Uterus (tissue), 3 donors: ENCODE measurements at regions not wholly inside any gene's neighbourhood (a gene's known extent, or its start where the extent isn't known, plus 50 kb on each side); places are given as distances from the start of the nearest gene placed in this dataset.

Experiments
- DNase-seq, 2 donors: peaks; one replicate each; pipeline ENCODE4 v3.0.0-alpha.2; 2019 to 2020
- H3K27ac ChIP-seq, 2 donors: fragments of 200-600 bp; sonication (generic); 1 replicate in 1 of 2; 2 replicates in 1 of 2; pipeline ENCODE4 v1.5.1; 2016 to 2018
- H3K27me3 ChIP-seq, 2 donors: fragments of 200-600 bp; sonication (generic); one replicate each; pipeline ENCODE4 v1.5.1; 2018 to 2019; ENCODE audit warnings: control low read depth in 1 of 2
- H3K36me3 ChIP-seq, 2 donors: fragments of 200-600 bp; sonication (generic); one replicate each; pipeline ENCODE4 v1.5.1; 2019; ENCODE audit warnings: control low read depth in 1 of 2
- H3K4me1 ChIP-seq, 2 donors: fragments of 200-600 bp; sonication (generic); one replicate each; pipeline ENCODE4 v1.5.1; 2018 to 2019; ENCODE audit warnings: control low read depth in 1 of 2
- H3K4me3 ChIP-seq, 2 donors: fragments of 200-600 bp; sonication (generic); 1 replicate in 1 of 2; 2 replicates in 1 of 2; pipeline ENCODE4 v1.5.1; 2018 to 2019; ENCODE audit warnings: mild to moderate bottlenecking in 1 of 2
- H3K9me3 ChIP-seq, 2 donors: fragments of 200-600 bp; sonication (generic); one replicate each; pipeline ENCODE4 v1.5.1; 2019; ENCODE audit warnings: control low read depth in 1 of 2
- POLR2A ChIP-seq, 2 donors: fragments of 450-650 bp; IDR thresholded peaks; one replicate each; pipeline ENCODE4 v1.6.1; 2016; ENCODE audit warnings: antibody characterized with exemption in 2 of 2, mild to moderate bottlenecking in 1 of 2, moderate library complexity in 1 of 2
- intact Hi-C: fragments of 100-400 bp; cut with DNase I; formaldehyde crosslinking; loops from one replicate; pipeline ENCODE4 v1.15.1; 2023; ENCODE audit warnings: low total_unique reads
- TF ChIP-seq, protein P1 (sequence below), 4 experiments: fragments of 200-600 bp in 2 of 4; fragments of 450-650 bp in 2 of 4; sonication (generic) in 2 of 4; IDR thresholded peaks; one replicate each; pipeline ENCODE4 v1.5.1; 2016 to 2019; ENCODE audit warnings: antibody characterized with exemption in 4 of 4, mild to moderate bottlenecking in 2 of 4, moderate library complexity in 1 of 4
- donor health status: DM: yes; HTN: yes; CAD: no.

DNA sequence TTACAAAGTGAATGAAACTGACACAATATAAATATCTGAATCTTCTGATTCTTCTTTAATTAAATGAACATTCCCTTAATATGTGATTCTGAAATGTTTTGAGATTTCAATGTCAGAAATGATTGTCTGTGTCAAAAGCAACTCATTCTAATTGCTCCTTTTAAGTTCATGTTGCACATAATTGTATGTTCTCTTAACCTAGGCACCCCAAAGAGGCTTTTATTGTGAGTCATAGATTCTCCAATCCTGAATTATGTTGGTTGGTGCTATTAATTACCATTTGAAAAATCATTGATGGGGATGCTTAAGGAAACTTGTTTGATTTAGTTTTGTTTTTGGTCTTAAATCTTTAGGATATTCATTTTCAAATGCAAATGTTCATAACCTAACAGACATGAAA is 829.7 kb upstream of the CITED2 start:
- H3K4me1 ChIP-seq: peaks cover 0 to 11% of the 10 kb centered on the region in 2 donors
- no peaks in the 10 kb centered on the region for H3K27me3 ChIP-seq
- no peak overlapping the region for H3K4me3 ChIP-seq
- no peak for DNase-seq
- no peaks in the 10 kb centered on the region for H3K36me3 ChIP-seq
- TF ChIP-seq POLR2A (IDR thresholded peaks at IDR 0.05): no peak
- TF ChIP-seq, protein P1, sequence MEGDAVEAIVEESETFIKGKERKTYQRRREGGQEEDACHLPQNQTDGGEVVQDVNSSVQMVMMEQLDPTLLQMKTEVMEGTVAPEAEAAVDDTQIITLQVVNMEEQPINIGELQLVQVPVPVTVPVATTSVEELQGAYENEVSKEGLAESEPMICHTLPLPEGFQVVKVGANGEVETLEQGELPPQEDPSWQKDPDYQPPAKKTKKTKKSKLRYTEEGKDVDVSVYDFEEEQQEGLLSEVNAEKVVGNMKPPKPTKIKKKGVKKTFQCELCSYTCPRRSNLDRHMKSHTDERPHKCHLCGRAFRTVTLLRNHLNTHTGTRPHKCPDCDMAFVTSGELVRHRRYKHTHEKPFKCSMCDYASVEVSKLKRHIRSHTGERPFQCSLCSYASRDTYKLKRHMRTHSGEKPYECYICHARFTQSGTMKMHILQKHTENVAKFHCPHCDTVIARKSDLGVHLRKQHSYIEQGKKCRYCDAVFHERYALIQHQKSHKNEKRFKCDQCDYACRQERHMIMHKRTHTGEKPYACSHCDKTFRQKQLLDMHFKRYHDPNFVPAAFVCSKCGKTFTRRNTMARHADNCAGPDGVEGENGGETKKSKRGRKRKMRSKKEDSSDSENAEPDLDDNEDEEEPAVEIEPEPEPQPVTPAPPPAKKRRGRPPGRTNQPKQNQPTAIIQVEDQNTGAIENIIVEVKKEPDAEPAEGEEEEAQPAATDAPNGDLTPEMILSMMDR (IDR thresholded peaks at IDR 0.05): no peak
- no peak overlapping the region for H3K27ac ChIP-seq
- H3K9me3 ChIP-seq: no peaks in the 10 kb centered on the region
- intact Hi-C loops: no loop called here

DNA sequence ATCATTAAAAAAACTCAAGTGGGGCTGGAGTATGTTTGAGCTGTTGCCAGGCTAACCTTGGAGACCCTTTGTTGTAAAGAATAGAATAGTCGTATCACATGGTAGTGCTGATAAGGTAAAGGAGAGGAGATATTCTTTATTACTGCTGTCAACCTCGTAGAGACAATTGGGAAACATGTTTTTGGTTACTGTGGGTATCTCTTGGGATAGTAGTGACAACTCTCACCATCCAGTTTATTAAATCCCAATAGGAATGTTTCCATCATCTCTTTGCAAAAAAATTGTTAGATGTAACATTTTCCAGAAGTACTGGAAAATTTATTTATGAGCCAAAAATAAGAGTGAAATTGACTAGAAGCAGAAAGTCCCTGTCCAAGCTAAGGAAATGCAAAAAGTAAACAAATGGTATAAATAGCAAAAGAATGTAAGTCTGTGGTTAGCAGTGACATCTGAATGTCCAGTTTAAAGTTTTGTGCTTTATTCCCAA is 829.3 kb upstream of the CITED2 start:
- TF ChIP-seq POLR2A (IDR thresholded peaks at IDR 0.05): no peak
- TF ChIP-seq, protein P1 (IDR thresholded peaks at IDR 0.05): no peak
- intact Hi-C loops: no loop called here
- Histone ChIP-seq H3K36me3 (no peaks in the 10 kb centered on the region), H3K27ac (no peak overlapping the region), H3K9me3 (no peaks in the 10 kb centered on the region), H3K4me3 (no peak overlapping the region), H3K4me1 (peaks cover 0 to 11% of the 10 kb centered on the region in 2 donors), H3K27me3 (no peaks in the 10 kb centered on the region)
- DNase-seq: no peak

DNA sequence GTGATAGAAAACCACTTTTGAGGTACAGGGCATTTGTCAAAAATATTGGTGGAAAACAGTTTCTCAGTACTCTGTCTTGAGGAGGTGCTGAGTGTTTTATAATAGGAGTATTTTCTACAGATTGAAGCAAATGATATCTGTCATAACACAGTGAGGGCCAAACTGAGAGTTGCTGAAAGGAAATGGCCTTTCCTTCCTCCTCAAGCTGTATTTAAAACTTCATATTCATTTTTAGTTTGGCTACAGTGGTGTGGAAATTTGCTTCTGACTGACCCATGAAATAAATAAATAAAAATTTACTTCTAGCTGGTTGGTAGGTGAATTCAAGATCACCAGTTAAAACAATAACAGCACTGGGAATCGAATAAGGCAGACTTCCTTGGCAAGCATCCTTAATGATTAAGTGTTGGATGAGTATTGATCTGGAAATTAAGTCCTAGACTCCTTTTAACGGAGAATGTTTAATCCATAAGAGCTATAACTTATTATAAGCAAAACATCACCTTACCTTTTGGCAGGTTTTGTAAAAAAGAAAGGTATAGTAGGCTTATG is 828.6 kb upstream of the CITED2 start:
- Histone ChIP-seq H3K4me3 (no peak overlapping the region), H3K27ac (no peak overlapping the region), H3K27me3 (no peaks in the 10 kb centered on the region), H3K36me3 (no peaks in the 10 kb centered on the region), H3K4me1 (peaks cover 0 to 11% of the 10 kb centered on the region in 2 donors), H3K9me3 (no peaks in the 10 kb centered on the region)
- intact Hi-C loops: no loop called here
- no peak for DNase-seq
- TF ChIP-seq, protein P1 (IDR thresholded peaks at IDR 0.05): no peak
- no peak for TF ChIP-seq POLR2A (IDR thresholded peaks at IDR 0.05)

DNA sequence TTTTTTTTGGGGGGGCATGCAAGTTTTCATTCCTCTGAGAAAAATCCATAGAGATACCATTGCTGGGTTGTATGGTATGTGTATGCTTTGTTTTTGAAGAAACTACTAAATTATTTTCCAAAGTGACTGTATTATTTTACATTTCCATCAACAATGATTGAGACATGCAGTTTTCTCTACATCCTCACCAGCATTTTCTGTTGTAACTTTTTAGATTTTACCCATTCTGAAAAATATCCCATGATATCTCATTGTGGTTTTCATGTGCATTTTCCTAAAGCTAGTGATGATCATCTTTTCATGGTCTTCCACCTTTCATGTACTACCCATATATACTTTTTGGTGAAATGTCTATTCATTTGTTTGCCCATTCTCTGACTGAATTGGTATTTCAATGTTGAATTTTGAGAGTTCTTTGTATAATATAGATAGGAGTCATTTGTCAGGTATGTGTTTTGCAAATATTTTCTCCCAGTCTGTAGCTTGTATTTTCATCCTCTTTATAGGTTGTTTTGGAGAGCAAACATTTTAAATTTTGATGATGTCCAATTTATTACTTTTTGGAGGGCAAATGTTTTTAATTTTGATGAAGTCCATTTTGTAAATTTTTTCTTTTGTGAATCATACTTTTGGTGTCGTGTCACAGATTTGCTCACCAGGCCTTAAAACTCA is 827.5 kb upstream of the CITED2 start:
- H3K27me3 ChIP-seq: no peaks in the 10 kb centered on the region
- no peak for DNase-seq
- H3K4me3 ChIP-seq: no peak overlapping the region
- H3K4me1 ChIP-seq: peaks cover 0 to 11% of the 10 kb centered on the region in 2 donors
- no peaks in the 10 kb centered on the region for H3K36me3 ChIP-seq
- H3K9me3 ChIP-seq: no peaks in the 10 kb centered on the region
- intact Hi-C loops: no loop called here
- no peak for TF ChIP-seq POLR2A (IDR thresholded peaks at IDR 0.05)
- TF ChIP-seq, protein P1 (IDR thresholded peaks at IDR 0.05): no peak
- H3K27ac ChIP-seq: no peak overlapping the region

DNA sequence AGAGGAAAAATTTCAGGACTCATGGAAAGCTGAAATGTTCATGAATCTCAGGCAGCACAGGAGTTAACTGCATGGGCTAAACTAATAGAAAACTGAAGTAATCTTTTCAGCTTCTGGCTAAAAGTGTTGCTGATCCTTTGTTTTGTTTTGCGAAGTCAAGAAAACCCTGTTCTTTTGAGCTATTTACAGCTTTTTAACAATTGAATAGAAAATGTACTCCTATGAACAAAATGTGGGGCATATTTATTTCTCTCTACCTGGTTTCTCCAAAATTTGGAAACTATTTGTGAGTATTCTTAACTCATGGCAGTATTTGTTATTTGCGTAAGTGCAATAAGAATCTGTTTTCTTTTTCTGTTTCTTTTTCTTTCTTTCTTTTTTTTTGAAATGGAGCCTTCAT is 818.8 kb upstream of the CITED2 start:
- Histone ChIP-seq H3K36me3 (no peaks in the 10 kb centered on the region), H3K9me3 (no peaks in the 10 kb centered on the region), H3K27me3 (no peaks in the 10 kb centered on the region), H3K27ac (no peak overlapping the region), H3K4me3 (no peak overlapping the region), H3K4me1 (no peaks in the 10 kb centered on the region)
- intact Hi-C loops: no loop called here
- no peak for DNase-seq
- TF ChIP-seq POLR2A (IDR thresholded peaks at IDR 0.05): no peak
- TF ChIP-seq, protein P1 (IDR thresholded peaks at IDR 0.05): no peak
